ENCODE measurements at regions not wholly inside any gene's neighbourhood (a gene's known extent, or its start where the extent isn't known, plus 50 kb on each side); places are given as distances from the start of the nearest gene placed in this dataset.

DNA sequence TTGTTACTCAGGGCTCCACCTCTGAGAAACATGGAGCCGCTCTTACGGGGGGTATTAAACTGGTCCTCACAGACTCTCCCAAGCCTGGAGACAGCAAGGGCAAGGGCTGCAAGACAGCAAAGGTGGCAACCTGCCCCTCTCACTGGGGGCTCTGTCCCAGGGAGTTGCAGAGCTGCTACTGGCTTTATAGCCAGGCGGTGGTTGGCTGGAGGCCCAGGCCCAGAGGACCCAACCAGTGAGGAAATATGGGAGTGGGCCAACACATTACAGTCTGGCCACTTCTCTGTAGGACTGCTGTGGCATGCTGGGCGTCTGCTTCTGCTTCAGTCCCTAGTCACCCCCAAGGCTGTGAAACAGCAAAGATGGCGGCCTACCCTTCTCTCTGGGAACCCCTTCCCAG, 597.2 kb downstream of the LRRC70 start:
- peaks cover 4% of the 10 kb centered on the region in 2 donors for H3K9me3 Mint-ChIP-seq
- no peak overlapping the region for H3K27ac Mint-ChIP-seq
- H3K4me1 Mint-ChIP-seq, result no peaks in the 10 kb centered on the region
- no peaks in the 10 kb centered on the region for H3K27me3 Mint-ChIP-seq (ENCODE audit: low read depth in 2 of 2)
- DNase-seq, result no peak
- WGBS (ENCODE audit: insufficient coverage), result 85% methylated on average over 5 of the region's 5 CpGs
- Histone ChIP-seq H3K27ac (ENCODE audit: low read length) (no peak overlapping the region), H3K36me3 (ENCODE audit: control insufficient read depth, insufficient read depth, low read length) (no peaks in the 10 kb centered on the region), H3K27me3 (ENCODE audit: control insufficient read depth, insufficient read depth, low read length) (no peaks in the 10 kb centered on the region), H3K4me3 (ENCODE audit: low read length) (no peak overlapping the region), H3K4me1 (ENCODE audit: control insufficient read depth, insufficient read depth, low read length) (no peaks in the 10 kb centered on the region), H3K9me3 (ENCODE audit: control insufficient read depth, insufficient read depth, low read length) (no peaks in the 10 kb centered on the region)
- intact Hi-C loops (cut with micrococcal nuclease), result no loop called here
- ATAC-seq, result no peak
- H3K36me3 Mint-ChIP-seq, result no peaks in the 10 kb centered on the region
- H3K4me3 Mint-ChIP-seq, result no peak overlapping the region
- TF ChIP-seq CTCF (IDR thresholded peaks at IDR 0.05), result no peak

DNA sequence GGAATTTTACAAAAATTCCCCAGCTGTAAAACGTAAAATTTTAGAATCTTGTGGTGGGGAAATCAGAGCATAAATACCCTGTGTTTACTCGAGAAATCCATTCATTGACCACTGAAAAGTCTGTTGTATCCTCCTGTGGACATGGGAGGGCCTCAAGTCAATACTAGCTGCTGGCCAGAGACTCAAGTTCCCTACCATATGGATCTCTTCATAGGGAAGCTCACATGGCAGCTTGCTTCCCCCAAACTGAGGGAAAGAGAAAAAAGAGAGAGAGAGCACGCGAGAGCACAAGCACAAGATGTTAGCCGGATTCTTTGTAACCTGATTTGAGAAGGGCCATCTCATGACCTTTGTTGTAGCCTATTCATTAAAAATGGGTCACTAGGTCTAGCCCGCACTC, 591.9 kb downstream of the LRRC70 start:
- 81% methylated on average over 6 of the region's 6 CpGs for WGBS (ENCODE audit: insufficient coverage)
- DNase-seq (no peak), ATAC-seq (no peak)
- Histone ChIP-seq H3K4me1 (ENCODE audit: control insufficient read depth, insufficient read depth, low read length) (no peaks in the 10 kb centered on the region), H3K9me3 (ENCODE audit: control insufficient read depth, insufficient read depth, low read length) (no peaks in the 10 kb centered on the region), H3K36me3 (ENCODE audit: control insufficient read depth, insufficient read depth, low read length) (no peaks in the 10 kb centered on the region), H3K4me3 (ENCODE audit: low read length) (no peak overlapping the region), H3K27me3 (ENCODE audit: control insufficient read depth, insufficient read depth, low read length) (no peaks in the 10 kb centered on the region), H3K27ac (ENCODE audit: low read length) (no peak overlapping the region)
- Mint-ChIP-seq H3K4me1 (no peaks in the 10 kb centered on the region), H3K4me3 (no peak overlapping the region), H3K27ac (no peak overlapping the region), H3K27me3 (ENCODE audit: low read depth in 2 of 2) (no peaks in the 10 kb centered on the region), H3K9me3 (peaks cover 4 to 6% of the 10 kb centered on the region in 2 donors), H3K36me3 (no peaks in the 10 kb centered on the region)
- no peak for TF ChIP-seq CTCF (IDR thresholded peaks at IDR 0.05)
- intact Hi-C loops (cut with micrococcal nuclease), result no loop called here

- no peak for TF ChIP-seq CTCF (IDR thresholded peaks at IDR 0.05)
- H3K27me3 Mint-ChIP-seq (ENCODE audit: low read depth in 2 of 2), result no peaks in the 10 kb centered on the region
- peaks cover 4 to 7% of the 10 kb centered on the region in 2 donors for H3K9me3 Mint-ChIP-seq
- no peaks in the 10 kb centered on the region for H3K4me1 Mint-ChIP-seq
- Histone ChIP-seq H3K9me3 (ENCODE audit: control insufficient read depth, insufficient read depth, low read length) (no peaks in the 10 kb centered on the region), H3K36me3 (ENCODE audit: control insufficient read depth, insufficient read depth, low read length) (no peaks in the 10 kb centered on the region), H3K4me3 (ENCODE audit: low read length) (no peak overlapping the region), H3K27ac (ENCODE audit: low read length) (no peak overlapping the region), H3K27me3 (ENCODE audit: control insufficient read depth, insufficient read depth, low read length) (no peaks in the 10 kb centered on the region), H3K4me1 (ENCODE audit: control insufficient read depth, insufficient read depth, low read length) (no peaks in the 10 kb centered on the region)
- whole genome bisulfite sequencing (ENCODE audit: insufficient coverage), result 82% methylated on average over 5 of the region's 6 CpGs
- H3K36me3 Mint-ChIP-seq, result no peaks in the 10 kb centered on the region
- intact Hi-C loops (cut with micrococcal nuclease), result no loop called here
- H3K27ac Mint-ChIP-seq, result no peak overlapping the region
- H3K4me3 Mint-ChIP-seq, result no peak overlapping the region
- no peak for ATAC-seq
- DNase-seq, result no peak
These were observed 586.4 kb downstream of the LRRC70 start for GRCh38 chr5:63164838-63165535.

GRCh38 chr5:63164339-63164738, 585.7 kb downstream of the LRRC70 start:
- no peak for TF ChIP-seq CTCF (IDR thresholded peaks at IDR 0.05)
- intact Hi-C loops (cut with micrococcal nuclease), result no loop called here
- Mint-ChIP-seq H3K36me3 (no peaks in the 10 kb centered on the region), H3K27ac (no peak overlapping the region), H3K4me3 (no peak overlapping the region), H3K9me3 (peaks cover 5 to 9% of the 10 kb centered on the region in 2 donors), H3K4me1 (no peaks in the 10 kb centered on the region), H3K27me3 (ENCODE audit: low read depth in 2 of 2) (no peaks in the 10 kb centered on the region)
- DNase-seq (no peak), ATAC-seq (no peak)
- H3K27ac ChIP-seq (ENCODE audit: low read length), result no peak overlapping the region
- no peak overlapping the region for H3K4me3 ChIP-seq (ENCODE audit: low read length)
- WGBS (ENCODE audit: insufficient coverage), result 100% methylated on average over 2 of the region's 2 CpGs
- no peaks in the 10 kb centered on the region for H3K27me3 ChIP-seq (ENCODE audit: control insufficient read depth, insufficient read depth, low read length)
- no peaks in the 10 kb centered on the region for H3K4me1 ChIP-seq (ENCODE audit: control insufficient read depth, insufficient read depth, low read length)
- no peaks in the 10 kb centered on the region for H3K36me3 ChIP-seq (ENCODE audit: control insufficient read depth, insufficient read depth, low read length)
- H3K9me3 ChIP-seq (ENCODE audit: control insufficient read depth, insufficient read depth, low read length), result no peaks in the 10 kb centered on the region
